Body of pancreas (tissue), 4 donors: ENCODE measurements at regions not wholly inside any gene's neighbourhood (a gene's known extent, or its start where the extent isn't known, plus 50 kb on each side); places are given as distances from the start of the nearest gene placed in this dataset.

Experiments used
- CTCF ChIP-seq, 7 experiments: fragments of 450-650 bp in 4 of 7; fragments of 200-600 bp in 3 of 7; sonication (generic) in 3 of 7; IDR thresholded peaks; one replicate each; pipeline ENCODE4 v1.5.1; 2016 to 2019; ENCODE audit warnings: antibody characterized with exemption in 7 of 7
- POLR2A ChIP-seq, 3 donors: fragments of 450-650 bp; IDR thresholded peaks; one replicate each; pipeline ENCODE4 v1.6.1; 2016; ENCODE audit warnings: antibody characterized with exemption in 3 of 3, mild to moderate bottlenecking in 2 of 3

DNA sequence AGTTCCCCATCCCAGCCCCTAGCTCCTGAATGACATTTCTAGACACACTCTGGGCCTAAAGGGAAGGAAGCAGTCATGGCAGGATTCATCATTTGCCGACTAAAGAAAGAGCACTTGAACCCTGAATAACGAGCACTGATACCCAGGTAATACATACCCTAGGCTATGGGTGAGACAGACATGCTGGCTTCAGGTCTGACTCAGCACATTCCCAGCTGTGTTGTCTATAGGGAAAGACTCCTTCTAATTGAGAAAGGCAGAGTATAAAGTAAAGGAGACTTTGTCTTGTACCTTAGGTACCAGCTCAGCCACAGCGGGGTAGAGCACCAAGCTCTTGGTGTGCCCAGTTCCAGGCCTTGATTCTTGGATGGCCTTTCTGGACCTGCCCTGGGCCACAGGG is 870.5 kb downstream of the PDCD6IP start:
- TF ChIP-seq CTCF (IDR thresholded peaks at IDR 0.05) (no peak), POLR2A (IDR thresholded peaks at IDR 0.05) (no peak)
